Umbilical cord (tissue), 1 donor: ENCODE measurements at regions not wholly inside any gene's neighbourhood (a gene's known extent, or its start where the extent isn't known, plus 50 kb on each side); places are given as distances from the start of the nearest gene placed in this dataset.
"Not testable (repeated sequence)": the region's sequence is repeated elsewhere in the genome, so short reads cannot be mapped to it uniquely, and the experiment has no call there.

Experiments
- DNase-seq: peaks from one replicate; pipeline ENCODE4 v3.0.0-alpha.2; 2015; ENCODE audit warnings: low spot score

DNA sequence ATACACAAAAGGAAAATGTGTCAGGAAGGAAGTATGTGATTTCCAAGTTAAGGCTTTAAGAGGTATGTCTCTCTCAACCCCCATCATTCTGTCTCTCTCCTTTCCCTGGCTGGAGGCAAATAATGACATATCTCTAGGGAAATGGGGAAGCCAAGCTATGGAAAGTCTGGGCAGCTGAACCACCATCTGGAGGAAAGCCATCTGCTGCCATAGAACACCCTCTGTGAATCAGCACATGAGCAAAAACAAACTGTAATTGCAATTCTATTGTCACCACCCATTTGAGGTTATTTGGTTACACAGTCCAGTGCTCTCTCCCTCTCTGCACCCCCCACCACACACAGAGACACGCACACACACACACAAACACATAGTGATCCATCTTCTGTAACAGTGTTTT, 766.2 kb downstream of the FLRT2 start:
- no peak for DNase-seq

- DNase-seq: no peak
These were observed 758.4 kb downstream of the FLRT2 start for GRCh38 chr14:86288336-86288735.

DNA sequence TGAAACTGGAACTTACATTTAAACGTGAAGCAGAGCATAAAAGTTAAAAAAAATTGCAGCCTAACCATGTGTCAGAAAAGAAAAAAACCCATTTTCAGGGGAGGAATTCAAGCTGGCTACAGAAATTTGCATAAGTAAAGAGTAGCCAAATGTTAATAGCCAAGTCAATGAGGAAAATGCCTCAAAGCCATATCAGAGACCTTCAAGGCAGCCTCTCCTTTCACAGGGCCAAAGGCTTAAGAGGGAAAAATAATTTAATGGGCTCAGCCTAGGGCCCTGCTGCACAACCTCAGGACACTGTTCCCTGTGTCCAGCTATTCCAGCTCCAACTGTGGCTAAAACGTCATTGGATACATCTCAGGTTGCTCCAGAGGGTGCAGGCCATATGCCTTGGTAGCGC, 749.5 kb downstream of the FLRT2 start:
- DNase-seq: no peak

- DNase-seq: no peak
These were observed 728.0 kb downstream of the FLRT2 start for GRCh38 chr14:86257973-86258372.

DNA sequence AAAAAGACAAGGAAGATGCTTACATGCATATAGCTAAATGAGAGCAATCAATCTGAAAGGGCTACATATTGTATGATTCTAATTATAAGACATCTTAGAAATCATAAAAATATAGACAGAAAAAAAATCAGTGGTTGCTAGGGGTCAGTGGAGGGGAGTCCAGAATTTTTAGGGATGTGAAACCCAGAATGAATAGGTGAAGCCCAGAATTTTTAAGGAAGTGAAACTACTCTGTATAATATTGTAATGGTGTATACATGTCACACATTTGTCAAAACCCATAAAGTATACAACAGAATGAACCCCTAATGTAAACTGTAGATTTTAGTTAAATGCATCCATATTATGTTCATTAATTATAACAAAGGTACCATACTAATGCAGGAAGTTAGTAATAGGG, 713.2 kb downstream of the FLRT2 start:
- no peak for DNase-seq

DNA sequence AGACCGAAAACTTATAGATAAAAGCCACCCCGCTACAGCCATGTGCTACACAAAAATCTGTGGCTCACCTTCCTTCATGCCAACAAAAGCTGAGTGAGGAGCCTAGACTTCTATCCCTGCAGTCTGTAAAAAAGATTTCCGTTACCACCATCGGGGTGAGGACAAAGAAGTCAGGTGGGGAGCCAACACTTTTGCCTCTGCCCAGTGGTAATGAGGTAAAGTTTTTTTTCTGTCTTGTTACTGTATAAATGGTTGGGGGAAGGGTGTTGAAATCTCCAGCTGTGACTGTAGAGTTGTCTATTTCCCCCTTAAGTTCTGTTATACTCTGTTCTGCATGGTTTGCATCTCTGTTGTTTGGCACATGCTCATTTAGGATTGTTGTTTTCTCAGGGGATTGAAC, 707.8 kb downstream of the FLRT2 start:
- no peak for DNase-seq

GRCh38 chr14:86221755-86222154, 691.8 kb downstream of the FLRT2 start:
- DNase-seq: no peak

- no peak for DNase-seq
These were observed 691.1 kb downstream of the FLRT2 start for GRCh38 chr14:86221000-86221399.

DNA sequence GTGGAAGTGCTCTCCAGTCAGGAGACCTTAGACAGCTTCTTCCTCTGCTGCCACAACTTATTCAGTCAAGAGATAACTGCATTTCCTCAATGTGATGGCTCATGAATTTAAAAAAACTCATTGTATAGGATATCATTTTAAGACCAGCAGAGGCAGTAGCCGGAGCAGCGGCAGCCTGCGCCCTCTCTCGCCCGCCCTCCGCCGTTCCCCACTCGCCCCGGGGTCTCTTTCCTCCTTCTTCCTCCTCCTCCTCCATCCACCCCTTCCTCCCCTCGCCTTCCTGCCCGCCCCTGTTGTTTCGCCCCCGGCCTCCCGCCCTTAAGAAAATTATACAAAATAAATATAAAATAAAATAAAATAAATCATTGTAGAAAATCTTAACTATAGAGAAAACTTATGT, 687.6 kb downstream of the FLRT2 start:
- DNase-seq: no peak

GRCh38 chr14:86203843-86204242, 673.9 kb downstream of the FLRT2 start:
- peak; percentile 2 for DNase-seq

- peak; percentile 42 for DNase-seq
These were observed 666.5 kb downstream of the FLRT2 start for GRCh38 chr14:86196471-86196870.

DNA sequence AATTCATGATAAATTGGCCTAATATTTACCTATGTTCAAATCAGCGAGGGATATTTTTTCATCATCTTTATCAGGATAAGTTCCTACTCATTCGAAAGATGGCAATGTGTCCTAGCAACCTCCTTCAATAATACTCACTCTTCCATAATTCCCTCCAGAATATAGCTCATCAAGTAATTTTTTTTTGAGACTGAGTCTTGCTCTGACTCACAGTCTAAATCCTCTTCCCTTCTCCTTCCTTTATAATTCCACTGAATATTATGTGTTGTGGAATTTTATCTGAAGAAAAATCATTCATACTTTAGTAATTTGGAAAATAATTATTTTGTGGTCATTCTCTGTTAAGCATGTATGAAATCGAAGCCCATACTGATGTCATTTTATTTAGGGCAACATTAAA, 663.8 kb downstream of the FLRT2 start:
- peak; percentile 6 for DNase-seq

- DNase-seq: no peak
These were observed 650.0 kb downstream of the FLRT2 start for GRCh38 chr14:86179980-86180379.

- no peak for DNase-seq
These were observed 638.4 kb downstream of the FLRT2 start for GRCh38 chr14:86168371-86168770.

DNA sequence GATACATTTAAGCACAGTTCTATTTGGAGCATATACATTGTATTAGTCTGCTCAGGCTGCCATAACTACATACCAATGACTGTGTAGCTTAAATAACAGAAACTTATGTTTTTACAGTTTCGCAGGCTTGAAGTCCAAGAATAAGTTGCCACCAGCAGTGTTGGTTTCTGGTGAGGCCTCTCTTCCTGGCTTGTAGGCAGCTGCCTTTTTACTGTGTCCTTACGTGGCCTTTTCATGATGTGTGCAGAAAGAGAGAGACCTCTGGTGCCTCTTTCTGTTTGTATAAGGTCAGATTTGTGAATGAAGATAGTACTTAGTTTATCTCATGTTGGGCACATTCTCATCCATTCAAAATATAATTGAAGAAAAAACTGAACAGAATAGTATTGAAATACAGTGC, 636.6 kb downstream of the FLRT2 start:
- no peak for DNase-seq

- DNase-seq: no peak
These were observed 623.5 kb downstream of the FLRT2 start for GRCh38 chr14:86153480-86153879.

DNA sequence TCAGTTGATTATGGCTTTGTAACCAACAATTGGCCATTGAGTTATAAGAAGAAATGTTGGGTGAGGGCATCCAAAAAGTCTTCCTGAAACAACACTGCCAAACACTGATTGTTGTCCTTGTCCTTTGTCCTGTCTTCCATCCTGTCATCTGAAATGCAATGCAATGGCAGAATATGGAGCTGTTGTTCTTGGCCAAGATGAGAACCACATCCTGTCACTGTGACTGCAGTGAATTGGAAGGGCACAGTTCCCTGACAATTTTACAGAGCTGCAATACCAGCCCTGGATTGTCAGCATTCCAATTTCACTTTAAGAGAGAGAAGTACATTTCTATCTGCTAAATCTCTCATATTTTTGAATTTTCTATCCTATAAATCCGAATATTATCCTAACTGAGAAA, 613.3 kb downstream of the FLRT2 start:
- DNase-seq: no peak

DNA sequence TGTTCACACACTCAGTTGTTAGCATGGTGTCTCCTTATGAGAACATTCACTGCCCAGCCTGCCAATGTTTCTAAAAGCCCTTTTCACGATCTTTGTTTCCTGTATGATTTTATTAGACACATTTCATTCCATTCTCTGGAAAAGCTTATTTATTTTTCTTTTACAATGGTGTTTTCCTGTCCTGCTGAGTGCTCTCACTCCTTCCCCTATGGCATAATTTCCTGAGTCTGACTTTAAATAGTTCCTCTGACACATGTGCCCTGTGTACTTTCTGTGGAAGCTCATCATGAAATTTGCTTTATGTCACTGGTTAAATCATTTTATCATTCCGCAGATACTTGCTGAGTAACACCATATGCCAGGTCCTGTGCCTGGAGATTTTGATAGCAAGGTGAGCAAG, 612.0 kb downstream of the FLRT2 start:
- no peak for DNase-seq

- no peak for DNase-seq
These were observed 599.5 kb downstream of the FLRT2 start for GRCh38 chr14:86129426-86129825.

GRCh38 chr14:86124328-86124727, 594.4 kb downstream of the FLRT2 start:
- DNase-seq: no peak

- no peak for DNase-seq
These were observed 586.0 kb downstream of the FLRT2 start for GRCh38 chr14:86115972-86116371.

- not testable (repeated sequence) for DNase-seq
These were observed 580.9 kb downstream of the FLRT2 start for GRCh38 chr14:86110871-86111270.

DNA sequence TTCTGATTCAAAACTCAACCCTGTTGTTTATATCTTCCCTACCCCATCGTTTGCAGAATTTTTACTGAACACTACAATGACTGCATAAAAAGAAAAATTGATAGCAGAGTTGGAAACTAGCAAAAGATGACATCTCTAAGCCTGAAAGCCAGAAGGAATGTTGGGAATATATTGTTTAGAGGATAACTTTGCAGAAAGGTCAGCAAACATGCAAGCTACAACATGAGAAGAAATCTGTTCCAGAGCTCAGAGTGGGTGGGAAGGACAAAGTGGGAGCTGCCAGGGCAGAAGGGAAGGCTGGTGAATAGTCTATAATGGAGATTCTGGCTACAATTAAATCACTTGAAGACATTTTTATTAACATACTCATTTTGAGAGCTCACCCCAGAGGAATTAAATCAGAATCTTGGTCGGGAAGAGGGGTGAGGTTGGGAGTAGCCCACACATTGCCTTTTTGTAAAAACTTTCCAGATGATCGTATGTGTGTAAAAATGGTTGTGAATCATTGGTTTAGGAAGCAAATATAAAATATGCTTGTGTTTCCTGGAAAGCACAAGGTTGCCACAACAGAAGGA, 574.8 kb downstream of the FLRT2 start:
- DNase-seq: no peak

- no peak for DNase-seq
These were observed 564.6 kb downstream of the FLRT2 start for GRCh38 chr14:86094512-86094911.
